ENCODE measurements at regions not wholly inside any gene's neighbourhood (a gene's known extent, or its start where the extent isn't known, plus 50 kb on each side); places are given as distances from the start of the nearest gene placed in this dataset.
"Not testable (repeated sequence)": the region's sequence is repeated elsewhere in the genome, so short reads cannot be mapped to it uniquely, and the experiment has no call there.

DNA sequence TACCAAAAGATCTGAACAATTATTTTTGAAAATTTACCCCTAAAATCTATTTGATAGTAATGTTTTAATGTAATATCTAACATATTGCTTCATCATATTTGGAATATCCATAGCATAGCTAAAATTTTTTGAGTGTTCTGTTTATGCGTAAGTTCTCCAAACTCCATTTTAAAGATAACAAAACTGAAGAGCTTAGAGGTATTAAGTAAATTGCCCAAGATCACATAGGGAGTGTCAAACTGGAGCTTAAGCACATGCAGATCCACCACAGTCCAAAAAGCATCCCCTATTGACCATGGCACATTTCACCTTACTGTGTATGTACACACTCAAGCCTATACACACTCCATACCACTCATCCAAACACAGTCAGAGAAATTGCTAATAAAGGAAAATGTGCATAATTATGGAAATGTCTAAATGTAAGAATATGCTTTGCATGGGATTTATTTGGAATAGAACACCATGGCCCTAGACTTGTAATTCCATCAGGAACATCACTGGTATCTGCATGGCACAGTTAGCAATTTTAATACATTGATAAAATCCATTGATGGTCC lies 85.2 kb upstream of the TGFBR2 start:
- no peak for DNase-seq (ENCODE audit: low spot score)

DNA sequence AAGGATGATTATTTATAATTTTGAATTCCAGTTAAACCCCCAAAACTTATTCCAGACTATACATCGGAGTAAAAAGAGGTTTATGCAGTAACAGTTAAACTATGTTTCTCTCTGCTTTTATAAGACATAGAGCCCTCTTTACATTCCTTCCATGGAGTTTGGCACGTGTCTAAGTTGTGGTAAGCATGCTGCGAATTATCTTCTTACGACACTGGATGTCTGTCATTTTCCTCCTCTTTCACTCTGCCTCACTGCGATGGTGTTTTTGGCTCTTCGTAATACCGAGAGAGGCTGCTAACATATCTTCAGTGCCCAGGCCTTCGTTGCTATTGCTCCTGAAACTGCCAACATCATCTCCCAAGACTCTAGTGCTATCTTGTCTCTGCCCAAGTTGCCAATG lies 83.9 kb upstream of the TGFBR2 start:
- no peak for DNase-seq (ENCODE audit: low spot score)

DNA sequence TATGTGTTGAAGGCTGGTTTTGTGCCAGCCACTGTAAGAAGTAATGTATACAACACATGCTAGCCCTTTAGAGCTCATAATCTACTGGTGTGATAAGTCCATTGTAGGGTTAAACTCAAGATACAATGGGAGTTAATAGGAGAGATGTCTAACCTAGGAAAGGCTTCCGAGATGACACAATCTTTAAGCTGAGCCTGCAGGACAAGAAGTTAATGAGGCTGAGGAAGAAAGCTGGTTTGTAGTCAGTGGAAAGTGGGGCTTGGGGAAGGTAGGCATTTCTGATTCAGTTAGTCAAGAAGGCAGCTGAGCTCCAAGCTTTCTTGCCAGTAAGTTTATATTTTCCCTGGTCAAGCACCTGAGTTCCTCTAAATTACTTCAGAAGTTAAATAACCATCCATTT lies 83.0 kb upstream of the TGFBR2 start:
- DNase-seq (ENCODE audit: low spot score) = no peak

DNA sequence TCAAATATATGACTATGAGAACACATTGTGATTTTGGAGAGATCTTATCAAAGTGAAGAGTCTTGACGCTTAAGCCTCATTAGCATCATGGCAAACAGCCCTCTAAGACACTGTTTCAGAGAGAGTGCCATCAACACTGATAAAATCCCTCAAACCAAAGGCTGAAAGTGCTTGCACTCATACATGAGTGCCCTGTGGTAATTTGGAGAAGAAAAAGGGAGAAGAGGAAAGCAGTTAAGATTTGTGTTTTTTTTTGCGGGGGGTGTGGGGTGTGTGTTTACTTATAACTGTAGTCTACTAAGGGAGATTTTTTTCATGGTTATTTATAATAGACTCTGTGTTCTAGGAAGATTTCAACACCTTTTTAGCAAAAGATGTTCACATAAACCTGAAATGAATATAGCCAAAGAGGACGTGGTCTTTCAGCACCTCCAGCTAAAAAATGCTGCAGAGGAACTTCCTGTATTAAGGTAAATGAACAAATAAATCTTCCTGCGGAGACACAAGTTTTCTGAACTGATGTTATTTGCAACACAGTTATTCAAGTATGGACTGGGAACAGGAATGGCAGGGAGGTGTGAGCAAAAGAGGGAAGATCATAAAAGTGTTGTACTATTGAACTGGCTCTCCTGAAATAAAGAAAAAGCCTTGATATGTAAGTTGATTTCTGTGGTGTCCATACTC lies 81.9 kb upstream of the TGFBR2 start:
- no peak for DNase-seq (ENCODE audit: low spot score)

DNA sequence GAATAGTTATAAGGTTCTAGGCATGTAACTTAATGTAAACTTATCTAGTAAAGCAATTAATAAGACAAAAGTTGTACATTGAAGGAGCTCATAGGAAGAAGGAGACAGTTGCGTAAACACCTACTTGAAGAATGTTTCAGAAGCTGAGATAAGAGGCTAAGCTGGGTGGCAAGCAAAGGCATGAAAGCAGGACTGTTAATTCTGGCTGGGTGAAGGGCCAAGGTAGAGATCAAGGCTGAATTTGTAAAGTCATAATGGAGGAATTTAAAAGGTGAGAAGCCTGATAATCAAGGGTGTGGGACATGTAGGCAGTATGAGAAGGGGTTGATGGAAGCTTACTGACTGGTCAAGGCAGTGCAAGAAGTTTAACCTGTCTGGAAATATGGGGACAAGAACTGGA lies 80.4 kb upstream of the TGFBR2 start:
- no peak for DNase-seq (ENCODE audit: low spot score)

DNA sequence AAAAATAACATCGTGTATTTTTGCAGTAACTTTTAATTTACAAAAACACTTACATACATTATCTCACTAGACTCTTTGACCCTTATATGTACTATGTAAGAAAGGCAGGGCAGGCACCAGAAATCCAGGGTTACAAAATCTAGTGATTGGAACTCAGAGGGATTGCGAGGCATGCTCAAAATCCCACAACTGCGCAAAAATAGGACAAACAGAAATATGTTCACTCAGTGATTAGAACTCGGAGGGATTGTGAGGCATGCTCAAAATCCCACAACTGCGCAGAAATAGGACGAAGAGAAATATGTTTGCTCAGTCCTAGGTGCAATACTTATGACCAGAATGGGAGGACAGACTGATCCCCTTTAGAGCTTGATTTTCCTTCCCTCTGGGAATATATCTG lies 79.2 kb upstream of the TGFBR2 start:
- DNase-seq (ENCODE audit: low spot score) = no peak

DNA sequence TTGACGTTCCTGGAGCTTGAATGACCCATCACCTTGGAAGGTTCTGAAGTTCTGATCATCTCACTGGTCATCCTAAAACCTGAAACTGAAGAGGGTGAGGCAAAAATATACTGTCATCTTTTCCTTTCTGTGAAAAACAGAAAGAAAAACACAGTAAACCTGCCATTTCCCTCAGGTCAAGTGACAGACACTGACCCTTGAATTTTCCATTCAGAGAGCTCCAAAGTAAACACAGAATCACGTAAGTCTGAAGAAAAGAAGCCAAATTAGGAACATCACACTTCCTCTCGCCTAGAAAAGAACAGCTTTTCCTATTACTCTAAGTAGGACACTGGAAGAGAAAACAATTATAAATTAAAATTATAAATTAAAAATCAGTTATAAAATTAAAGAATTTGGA lies 78.7 kb upstream of the TGFBR2 start:
- no peak for DNase-seq (ENCODE audit: low spot score)

DNA sequence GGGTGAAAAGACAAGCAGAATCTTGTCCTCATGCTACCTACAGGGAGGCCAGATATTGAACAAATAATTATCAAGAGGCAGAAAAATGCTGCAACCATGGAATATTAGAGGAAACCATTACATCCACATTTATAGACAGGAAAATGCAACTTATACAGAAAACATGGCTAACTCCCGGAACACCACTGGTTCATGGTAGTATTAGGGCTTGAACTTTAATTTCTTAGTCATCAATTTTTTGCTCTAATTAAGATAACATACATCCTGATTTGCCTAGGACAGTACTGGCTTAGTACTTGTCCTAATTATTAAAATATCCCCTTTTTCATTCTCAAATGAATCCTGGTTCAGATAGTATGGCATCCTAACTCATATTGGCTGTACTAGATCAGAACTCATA lies 76.3 kb upstream of the TGFBR2 start:
- no peak for DNase-seq (ENCODE audit: low spot score)

DNA sequence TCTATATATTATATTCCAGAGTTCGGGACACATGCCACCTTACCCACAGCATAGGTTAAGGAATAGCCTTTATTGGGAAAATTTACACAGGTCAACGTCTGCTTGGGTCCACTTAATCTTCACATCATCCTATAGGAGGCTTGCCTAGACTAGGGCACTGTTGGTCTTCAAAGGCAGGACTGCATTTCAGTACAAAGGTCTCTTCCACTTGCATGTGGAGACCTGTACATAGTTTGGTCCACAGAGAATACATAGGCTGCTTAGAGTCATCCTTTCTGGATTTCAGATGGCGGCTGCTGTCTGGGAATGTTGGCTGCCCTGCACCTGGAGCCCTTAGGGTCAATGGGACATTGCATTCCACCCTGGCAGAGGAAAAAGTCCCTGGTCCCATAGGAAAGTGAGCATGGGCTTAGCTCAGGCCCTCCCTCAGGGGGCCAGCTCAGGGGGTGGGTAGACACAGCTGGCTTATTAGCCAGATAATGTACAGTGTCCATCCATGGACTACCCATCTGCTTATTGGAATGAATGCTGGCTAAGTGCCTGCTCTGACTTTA lies 75.3 kb upstream of the TGFBR2 start:
- no peak for DNase-seq (ENCODE audit: low spot score)

DNA sequence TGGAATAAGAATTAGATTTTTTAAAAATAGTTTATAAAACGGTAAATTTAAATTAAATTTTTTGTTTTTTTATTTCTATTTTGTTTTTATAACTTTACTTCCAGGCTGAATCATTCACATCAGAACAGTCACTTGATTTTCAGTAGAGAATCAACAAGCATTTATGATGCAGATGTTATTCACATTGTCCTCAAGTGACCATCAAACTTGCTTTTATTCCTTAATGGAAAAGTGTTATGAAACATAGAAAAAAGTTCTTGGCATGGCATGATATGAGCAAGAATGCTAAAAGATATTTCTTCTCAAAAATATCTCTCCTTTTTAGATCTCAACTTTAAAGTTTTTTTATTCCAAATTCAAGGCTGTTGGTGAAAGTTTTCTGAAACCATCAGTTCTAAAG lies 70.9 kb upstream of the TGFBR2 start:
- no peak for DNase-seq (ENCODE audit: low spot score)

DNA sequence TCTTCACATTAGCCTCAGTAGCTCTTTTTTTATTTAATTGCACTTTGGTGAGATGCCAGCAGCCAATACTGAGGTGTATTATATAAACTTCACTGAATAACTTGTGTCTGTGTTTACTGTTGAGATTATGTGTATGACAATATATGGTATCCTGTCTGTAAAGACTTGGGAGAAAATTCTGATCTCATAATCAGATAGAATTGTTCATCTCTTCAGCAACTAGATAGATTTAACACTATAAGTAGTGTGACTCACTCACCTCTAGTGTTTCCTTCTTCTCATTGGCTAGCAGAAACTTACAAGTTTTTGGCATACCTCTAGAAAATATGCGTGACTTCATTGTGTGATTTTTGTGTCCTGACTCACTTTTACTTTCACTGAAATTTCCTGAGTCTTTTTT lies 67.6 kb upstream of the TGFBR2 start:
- no peak for DNase-seq (ENCODE audit: low spot score)

DNA sequence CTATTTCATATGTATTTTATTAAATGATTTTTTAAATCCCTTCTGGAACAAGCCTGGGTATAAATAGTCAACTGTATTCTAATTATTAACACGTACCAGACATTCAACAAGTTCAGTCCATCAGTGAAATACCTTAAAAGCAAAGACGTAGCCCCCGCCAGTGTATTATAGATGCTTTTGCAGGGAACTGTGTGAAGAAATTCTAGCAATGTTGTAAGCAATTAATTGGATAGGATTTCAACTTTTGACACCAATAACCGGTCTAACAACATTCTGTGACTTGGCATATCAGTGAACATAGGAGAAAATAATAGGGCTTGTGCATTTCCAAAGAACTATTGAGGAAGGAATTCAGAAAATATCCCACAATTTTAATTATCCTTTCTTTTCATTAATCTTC lies 67.2 kb upstream of the TGFBR2 start:
- no peak for DNase-seq (ENCODE audit: low spot score)

DNA sequence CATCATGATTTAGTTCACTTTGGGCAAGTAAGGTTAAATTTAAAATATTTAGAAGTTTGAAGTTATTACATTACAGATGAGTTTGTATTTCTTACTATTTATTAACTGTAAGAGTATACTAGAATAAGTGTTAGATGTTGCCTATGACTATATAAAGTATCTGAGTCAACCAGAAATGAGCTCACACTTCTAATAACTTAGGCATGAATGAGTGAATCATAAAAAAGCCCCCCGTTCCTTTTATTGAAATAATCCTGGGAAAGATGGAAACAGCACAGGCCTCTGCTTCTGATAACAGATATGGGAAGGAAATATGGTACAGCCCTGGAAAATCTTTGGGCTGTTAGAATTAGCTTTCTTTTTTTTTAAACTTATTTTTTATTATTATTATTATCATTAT lies 66.6 kb upstream of the TGFBR2 start:
- DNase-seq (ENCODE audit: low spot score) = no peak

DNA sequence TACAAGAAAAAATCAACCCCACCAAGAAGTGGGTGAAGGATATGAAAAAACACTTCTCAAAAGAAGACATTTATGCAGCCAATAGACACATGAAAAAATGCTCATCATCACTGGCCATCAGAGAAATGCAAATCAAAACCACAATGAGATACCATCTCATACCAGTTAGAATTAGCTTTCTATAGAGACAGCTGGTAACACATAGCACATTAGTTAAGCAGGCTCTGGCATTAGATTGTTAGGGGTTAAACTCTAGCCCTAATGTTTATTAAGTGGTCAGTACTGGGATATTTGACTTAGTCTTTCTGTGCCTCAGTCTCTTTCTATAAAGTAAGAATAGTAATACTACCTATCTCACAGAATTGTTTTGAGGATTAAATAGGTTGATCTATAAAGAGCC lies 65.2 kb upstream of the TGFBR2 start:
- DNase-seq (ENCODE audit: low spot score) = not testable (repeated sequence)

DNA sequence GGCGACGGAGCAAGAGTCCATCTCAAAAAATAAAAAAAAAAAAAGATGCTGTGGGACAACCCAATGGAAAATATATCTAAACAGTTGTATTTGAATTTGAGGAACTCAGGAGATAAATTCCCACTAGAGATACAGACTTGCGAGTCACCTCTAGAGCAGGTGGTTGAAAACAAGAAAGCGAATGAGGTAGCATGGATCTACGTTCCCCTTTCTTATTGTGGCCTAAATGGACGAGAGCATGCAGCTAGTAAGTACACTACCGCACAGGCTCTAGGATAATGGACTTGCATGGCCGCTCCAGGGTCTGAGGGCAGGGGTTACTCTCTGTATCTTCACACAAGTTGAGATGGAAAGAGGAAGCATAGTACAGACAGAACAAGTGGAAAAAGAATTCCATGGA lies 63.5 kb upstream of the TGFBR2 start:
- no peak for DNase-seq (ENCODE audit: low spot score)

DNA sequence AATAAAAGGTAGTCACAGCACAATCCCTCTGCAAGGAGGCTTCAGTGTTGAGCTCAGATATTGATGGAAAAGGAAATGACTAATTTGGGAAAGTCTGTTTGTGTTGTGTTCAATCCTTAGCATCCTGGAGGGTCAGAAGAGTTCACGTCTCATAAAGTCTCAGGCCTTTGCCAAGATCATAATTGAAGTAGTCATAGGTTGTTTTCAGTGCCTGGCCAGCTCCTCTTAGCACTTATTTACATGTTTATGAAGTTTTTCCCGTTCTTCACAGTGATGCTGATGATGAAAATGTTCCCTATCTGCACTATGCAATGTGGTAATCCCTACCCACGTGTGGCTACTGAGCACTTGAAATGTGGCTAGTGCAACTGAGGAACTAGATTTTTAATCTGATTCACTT lies 61.6 kb upstream of the TGFBR2 start:
- DNase-seq (ENCODE audit: low spot score) = no peak

DNA sequence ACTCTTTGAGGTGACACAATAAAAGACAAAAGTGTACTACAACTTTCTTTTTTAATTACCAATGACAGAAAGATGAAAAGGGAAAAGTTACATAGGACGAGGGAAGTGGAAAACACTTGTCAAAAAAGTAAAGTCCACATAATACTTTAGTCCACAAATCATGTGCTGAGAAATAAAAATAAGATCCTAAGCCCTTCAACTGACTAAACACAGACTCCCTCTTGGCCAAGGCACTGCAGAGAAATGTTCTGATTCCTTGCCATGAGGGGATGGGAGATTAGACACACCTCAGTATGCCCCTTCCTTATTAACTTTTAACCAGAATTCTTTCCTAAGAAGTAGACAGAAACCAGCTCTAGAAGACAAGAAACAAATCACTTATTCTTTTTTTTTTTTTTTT lies 59.5 kb upstream of the TGFBR2 start:
- DNase-seq (ENCODE audit: low spot score) = no peak

DNA sequence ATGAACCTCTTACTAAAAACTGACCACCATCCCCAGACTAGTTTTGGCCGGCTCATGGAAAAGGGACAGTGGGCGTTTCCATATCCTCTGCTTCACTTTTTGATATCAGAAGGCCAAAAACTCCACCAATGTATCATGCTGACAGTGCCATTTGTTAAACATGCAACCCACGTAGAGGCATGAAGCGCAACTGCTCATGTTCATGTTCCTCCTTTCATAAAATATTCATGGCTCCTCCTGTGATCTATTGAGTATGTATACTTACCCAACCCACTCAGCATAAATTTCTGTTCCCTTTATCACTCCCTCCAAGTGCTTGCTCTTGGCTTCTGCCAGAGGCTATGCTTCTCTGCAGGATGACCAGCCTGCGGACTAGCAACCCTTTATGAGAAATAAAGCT lies 58.7 kb upstream of the TGFBR2 start:
- no peak for DNase-seq (ENCODE audit: low spot score)

DNA sequence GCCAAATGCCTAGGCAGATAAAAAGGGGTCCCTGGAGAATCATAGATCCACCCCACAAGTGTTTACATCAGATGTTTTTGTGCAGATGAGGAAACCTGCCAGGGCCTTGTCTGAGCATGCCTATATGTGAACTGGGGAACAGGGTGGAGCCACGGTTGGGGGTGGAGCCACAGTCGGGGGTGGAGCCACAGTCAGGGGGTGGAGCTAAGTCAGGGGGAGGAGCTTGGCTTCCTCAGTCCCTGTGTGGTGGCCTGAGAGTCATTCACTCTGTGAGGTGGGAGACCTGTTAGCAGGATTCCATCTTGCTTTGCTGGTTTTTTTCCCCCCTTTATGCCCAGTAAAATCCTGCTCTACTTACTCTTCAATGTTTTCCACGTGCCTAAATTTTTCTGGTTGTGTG lies 57.8 kb upstream of the TGFBR2 start:
- DNase-seq (ENCODE audit: low spot score) = no peak

DNA sequence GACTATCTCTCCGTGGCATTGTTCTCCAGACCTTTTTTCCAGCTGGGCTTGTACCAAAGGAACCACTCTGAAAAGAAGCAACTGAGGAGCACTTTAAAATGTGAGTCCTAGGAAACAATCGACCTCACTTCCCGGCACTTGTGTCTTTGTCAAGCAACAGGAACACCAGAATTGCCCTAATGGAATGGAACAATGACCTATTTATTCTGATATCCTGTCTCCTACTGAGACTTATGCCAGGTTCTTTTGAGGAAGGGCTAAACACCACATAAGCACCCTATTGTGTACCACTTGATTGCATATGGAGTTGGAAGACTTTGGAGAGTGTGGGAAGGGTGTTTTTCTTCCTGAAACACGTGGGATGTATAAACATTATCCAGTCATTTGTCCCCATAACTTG lies 56.8 kb upstream of the TGFBR2 start:
- DNase-seq (ENCODE audit: low spot score) = no peak

DNA sequence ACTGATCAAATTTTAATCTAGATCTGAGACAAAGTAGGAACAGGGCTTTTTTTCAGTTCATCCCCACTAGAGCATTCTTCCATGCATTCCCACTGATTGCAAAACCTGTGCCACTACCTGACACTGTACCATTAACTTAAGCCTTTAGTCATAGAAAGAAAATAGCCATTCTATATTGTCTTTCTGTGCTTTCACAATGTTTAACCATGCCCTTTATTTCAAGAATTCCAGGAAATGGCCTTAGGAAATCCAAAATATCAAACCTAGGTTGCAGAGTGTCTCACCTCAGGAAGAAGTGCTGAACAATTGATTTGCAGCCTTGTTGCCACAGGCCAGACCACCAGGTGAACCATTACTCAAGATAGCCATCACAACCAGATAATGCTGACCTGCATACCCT lies 56.2 kb upstream of the TGFBR2 start:
- DNase-seq (ENCODE audit: low spot score) = no peak

DNA sequence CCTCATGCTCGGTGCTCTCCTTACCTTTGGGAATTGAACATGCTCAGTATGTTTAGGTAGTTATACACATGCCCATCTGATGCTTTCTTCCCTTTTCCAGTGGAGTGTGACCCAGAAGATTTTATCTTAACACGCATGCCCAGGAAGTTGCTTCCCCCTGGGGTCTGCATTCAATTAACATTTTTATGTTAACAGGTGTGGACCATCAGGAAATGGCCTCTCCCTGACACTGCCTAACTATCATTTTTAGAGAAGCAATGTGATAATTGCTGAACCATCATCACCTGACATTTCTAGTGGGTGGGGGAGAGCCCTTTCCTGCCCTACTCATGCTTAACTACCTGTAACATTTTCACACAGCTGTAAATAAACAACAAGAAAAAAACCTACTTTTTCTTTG lies 55.1 kb upstream of the TGFBR2 start:
- no peak for DNase-seq (ENCODE audit: low spot score)

DNA sequence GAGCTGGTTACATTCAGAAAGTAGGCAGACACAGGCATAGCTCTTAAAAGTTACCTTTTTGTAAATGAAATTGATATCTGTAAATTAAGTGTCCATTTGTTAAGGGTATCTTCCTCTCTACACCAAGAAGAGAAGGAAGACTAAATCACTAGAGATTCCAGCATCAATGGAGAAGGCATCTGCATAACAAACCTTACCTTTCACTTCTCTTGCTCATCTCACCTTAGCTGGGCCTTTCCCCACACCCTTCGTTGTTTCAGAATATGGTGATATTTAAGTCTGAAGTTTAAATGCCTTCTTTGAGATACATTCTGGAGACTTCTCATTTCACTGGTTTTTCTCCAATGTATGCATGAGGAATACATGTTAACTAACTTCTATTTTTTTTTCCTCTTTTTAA lies 54.5 kb upstream of the TGFBR2 start:
- DNase-seq (ENCODE audit: low spot score) = no peak

DNA sequence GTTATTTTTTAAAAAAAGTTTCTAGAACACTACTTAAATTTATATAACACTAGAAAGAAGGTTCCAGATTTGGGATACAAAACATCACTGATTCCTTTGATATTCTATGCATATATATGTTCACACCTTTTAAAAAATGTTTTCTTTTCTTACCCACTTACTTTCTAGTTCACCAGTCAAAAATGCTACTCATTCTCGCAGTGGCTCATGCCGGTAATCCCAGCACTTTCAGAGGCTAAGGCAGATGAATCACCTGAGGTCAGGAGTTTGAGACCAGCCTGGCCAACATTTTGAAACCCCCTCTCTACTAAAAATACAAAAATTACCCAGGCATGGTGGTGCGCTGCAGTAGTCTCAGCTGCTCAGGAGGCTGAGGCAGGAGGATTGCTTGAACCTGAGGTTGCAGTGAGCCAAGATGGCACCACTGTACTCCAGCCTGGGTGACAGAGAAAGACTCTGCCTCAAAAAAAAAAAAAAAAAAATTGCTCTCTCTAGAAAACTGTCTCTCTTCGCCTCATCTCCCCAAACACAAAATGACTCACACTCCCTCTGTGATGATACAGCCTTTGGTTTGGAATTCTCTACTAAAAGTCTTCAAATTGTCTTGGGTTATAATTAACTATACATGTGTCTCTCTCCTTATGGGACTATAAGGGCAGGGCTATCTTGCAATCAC lies 52.6 kb upstream of the TGFBR2 start:
- no peak for DNase-seq (ENCODE audit: low spot score)
